Stomach smooth muscle (tissue), 2 donors: ENCODE measurements at regions not wholly inside any gene's neighbourhood (a gene's known extent, or its start where the extent isn't known, plus 50 kb on each side); places are given as distances from the start of the nearest gene placed in this dataset.

ENCODE experiments used
- H3K27ac ChIP-seq: one replicate; pipeline ENCODE4 v1.7.0; 2013; ENCODE audit warnings: mild to moderate bottlenecking, low read length, inconsistent platforms
- H3K27me3 ChIP-seq, 2 donors: one replicate each; pipeline ENCODE4 v1.7.0; 2013; ENCODE audit warnings: low read length in 2 of 2; ENCODE audit not compliant: insufficient read depth in 2 of 2, control insufficient read depth in 1 of 2
- H3K36me3 ChIP-seq, 2 donors: one replicate each; pipeline ENCODE4 v1.7.0; 2013; ENCODE audit warnings: low read length in 2 of 2; ENCODE audit not compliant: control insufficient read depth in 2 of 2, insufficient read depth in 2 of 2
- H3K4me1 ChIP-seq: one replicate; pipeline ENCODE4 v1.7.0; 2013; ENCODE audit warnings: low read length; ENCODE audit not compliant: control insufficient read depth, insufficient read depth
- H3K4me3 ChIP-seq, 2 donors: one replicate each; pipeline ENCODE4 v1.7.0; 2013; ENCODE audit warnings: low read length in 2 of 2
- H3K9ac ChIP-seq, 2 donors: one replicate each; pipeline ENCODE4 v1.7.0; 2013; ENCODE audit warnings: low read length in 2 of 2, mild to moderate bottlenecking in 1 of 2
- H3K9me3 ChIP-seq, 2 donors: one replicate each; pipeline ENCODE4 v1.7.0; 2013; ENCODE audit warnings: low read length in 2 of 2; ENCODE audit not compliant: control insufficient read depth in 2 of 2
- donor health status: healthy.
- donor health status: Pancreatic carcinoma.

GRCh38 chr19:27759896-27760295, 1453.1 kb downstream of the UQCRFS1 start:
- Histone ChIP-seq H3K36me3 (no peaks in the 10 kb centered on the region), H3K4me3 (no peak overlapping the region), H3K27ac (no peak overlapping the region), H3K27me3 (no peaks in the 10 kb centered on the region), H3K4me1 (no peaks in the 10 kb centered on the region), H3K9ac (no peak overlapping the region), H3K9me3 (peaks cover 0 to 5% of the 10 kb centered on the region in 2 donors)

DNA sequence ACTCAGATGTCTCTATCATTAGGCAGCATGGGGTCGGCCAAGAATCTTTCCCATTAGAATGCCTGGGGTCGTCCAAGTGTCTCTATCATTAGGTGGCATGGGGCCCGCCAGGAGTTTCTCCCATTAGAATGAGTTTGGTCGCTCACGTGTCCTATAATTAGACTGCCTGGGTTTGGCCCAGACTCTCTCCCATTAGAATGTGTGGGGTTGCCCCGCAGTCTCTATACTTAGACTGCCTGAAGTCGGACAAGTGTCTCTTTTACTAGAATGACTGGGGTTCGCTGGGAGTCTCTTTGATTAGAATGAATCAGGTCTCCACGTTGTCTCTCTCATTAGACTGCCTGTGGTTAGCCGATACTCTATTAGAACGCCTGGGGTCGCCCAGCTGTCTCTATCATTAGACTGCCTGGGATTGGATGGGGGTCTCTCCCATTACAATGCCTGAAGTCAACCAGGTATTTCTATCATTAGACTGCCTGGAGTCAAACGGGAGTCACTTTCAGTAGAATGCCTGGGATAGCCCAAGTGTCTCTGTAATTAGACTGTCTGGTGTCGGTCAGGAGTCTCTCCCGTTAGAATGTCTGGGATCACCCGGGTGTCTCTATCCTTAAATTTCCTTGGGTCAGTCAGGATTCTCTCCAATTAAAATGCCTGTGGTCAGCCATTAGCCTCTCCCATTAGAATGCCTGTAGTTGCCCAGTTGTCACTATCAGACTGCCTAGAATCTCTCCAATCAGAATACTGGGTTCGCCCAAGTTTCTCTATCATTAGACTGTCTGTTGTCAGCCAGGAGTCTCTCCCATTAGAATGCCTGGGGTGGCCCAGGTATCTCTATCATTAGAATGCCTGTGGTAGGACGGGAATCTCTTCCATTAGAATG, 1454.1 kb downstream of the UQCRFS1 start:
- H3K9me3 ChIP-seq, result peaks cover 0 to 5% of the 10 kb centered on the region in 2 donors
- H3K27ac ChIP-seq, result no peak overlapping the region
- H3K4me3 ChIP-seq, result no peak overlapping the region
- no peaks in the 10 kb centered on the region for H3K27me3 ChIP-seq
- H3K4me1 ChIP-seq, result no peaks in the 10 kb centered on the region
- no peak overlapping the region for H3K9ac ChIP-seq
- H3K36me3 ChIP-seq, result no peaks in the 10 kb centered on the region

DNA sequence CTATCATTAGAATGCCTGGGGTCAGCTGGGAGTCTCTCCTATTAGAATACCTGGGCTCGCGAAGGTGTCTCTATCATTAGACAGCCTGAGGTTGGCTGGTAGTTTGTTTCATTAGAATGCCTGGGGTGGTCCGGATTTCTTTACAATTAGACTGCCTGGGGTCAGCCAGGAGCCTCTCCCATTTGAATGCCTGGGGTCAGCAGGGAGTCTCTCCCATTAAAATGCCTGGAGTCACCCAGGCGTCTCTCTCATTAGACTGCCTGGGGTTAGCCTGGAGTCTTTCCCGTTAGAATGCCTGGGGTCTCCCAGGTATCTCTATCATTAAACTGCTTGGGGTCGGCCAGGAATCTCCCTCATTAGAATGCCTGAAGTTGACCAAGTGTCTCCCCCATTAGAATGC, 1458.3 kb downstream of the UQCRFS1 start:
- Histone ChIP-seq H3K4me3 (no peak overlapping the region), H3K9ac (no peak overlapping the region), H3K27me3 (no peaks in the 10 kb centered on the region), H3K27ac (no peak overlapping the region), H3K36me3 (no peaks in the 10 kb centered on the region), H3K4me1 (no peaks in the 10 kb centered on the region), H3K9me3 (no peaks in the 10 kb centered on the region)

GRCh38 chr19:27753622-27754021, 1459.3 kb downstream of the UQCRFS1 start:
- Histone ChIP-seq H3K36me3 (no peaks in the 10 kb centered on the region), H3K4me3 (no peak overlapping the region), H3K9me3 (no peaks in the 10 kb centered on the region), H3K4me1 (no peaks in the 10 kb centered on the region), H3K9ac (no peak overlapping the region), H3K27me3 (no peaks in the 10 kb centered on the region), H3K27ac (no peak overlapping the region)

- Histone ChIP-seq H3K27ac (no peak overlapping the region), H3K4me1 (no peaks in the 10 kb centered on the region), H3K9me3 (no peaks in the 10 kb centered on the region), H3K27me3 (no peaks in the 10 kb centered on the region), H3K9ac (no peak overlapping the region), H3K4me3 (no peak overlapping the region), H3K36me3 (no peaks in the 10 kb centered on the region)
Measured at GRCh38 chr19:27752530-27753184, 1460.3 kb downstream of the UQCRFS1 start.

DNA sequence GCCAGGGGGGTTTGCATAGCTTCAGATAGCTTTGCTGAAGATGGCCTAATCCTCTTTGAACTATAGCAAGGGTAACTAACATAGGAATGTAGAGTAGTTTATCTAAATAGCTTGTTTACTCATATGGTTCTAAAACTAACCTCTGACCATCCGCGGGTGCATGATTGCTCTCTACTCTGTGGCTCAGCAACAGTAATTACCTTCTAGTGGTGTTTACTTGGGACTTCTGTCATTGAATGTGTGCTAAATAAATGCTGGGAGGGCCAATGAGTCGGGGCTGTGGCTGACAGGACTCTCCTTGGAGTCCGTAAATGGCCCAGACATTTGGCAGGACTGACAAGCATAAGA, 1461.9 kb downstream of the UQCRFS1 start:
- H3K27ac ChIP-seq, result no peak overlapping the region
- H3K4me1 ChIP-seq, result peaks cover 5% of the 10 kb centered on the region
- H3K4me3 ChIP-seq, result no peak overlapping the region
- H3K9ac ChIP-seq, result no peak overlapping the region
- H3K36me3 ChIP-seq, result no peaks in the 10 kb centered on the region
- no peaks in the 10 kb centered on the region for H3K27me3 ChIP-seq
- H3K9me3 ChIP-seq, result no peaks in the 10 kb centered on the region

GRCh38 chr19:27750391-27751043, 1462.4 kb downstream of the UQCRFS1 start:
- Histone ChIP-seq H3K9ac (no peak overlapping the region), H3K27me3 (no peaks in the 10 kb centered on the region), H3K4me1 (peaks cover 5% of the 10 kb centered on the region), H3K9me3 (no peaks in the 10 kb centered on the region), H3K4me3 (no peak overlapping the region), H3K27ac (no peak overlapping the region), H3K36me3 (no peaks in the 10 kb centered on the region)

DNA sequence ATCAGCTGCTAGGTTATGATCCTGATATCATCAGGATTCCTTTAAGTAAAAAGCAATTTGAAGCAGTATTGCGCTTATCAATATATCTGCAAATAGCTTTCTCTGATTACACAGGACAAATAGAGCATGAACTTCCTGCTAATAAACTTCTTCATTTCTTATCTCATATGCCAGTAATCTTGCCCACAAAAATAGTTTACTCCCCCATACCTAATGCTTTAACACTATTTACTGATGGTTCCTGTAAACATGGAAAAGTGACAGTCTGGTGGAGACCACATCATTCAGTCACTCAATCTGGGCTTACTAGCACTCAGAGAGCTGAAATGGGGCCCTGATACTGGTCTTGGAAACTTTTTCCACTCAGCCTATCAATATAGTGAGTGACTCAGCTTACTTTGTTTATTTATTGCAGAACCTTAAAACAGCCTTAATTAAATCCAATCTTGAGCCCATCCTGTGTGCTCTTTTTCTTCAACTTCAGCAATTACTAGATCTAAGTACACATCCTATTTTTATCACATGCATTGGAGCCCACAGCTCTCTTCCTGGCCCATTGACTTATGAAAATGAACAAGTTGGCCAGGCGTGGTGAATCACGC, 1464.3 kb downstream of the UQCRFS1 start:
- Histone ChIP-seq H3K27me3 (no peaks in the 10 kb centered on the region), H3K4me3 (no peak overlapping the region), H3K27ac (no peak overlapping the region), H3K9me3 (no peaks in the 10 kb centered on the region), H3K36me3 (peaks cover 0 to 2% of the 10 kb centered on the region in 2 donors), H3K4me1 (peaks cover 5% of the 10 kb centered on the region), H3K9ac (no peak overlapping the region)

GRCh38 chr19:27746691-27747380, 1466.1 kb downstream of the UQCRFS1 start:
- H3K9me3 ChIP-seq, result no peaks in the 10 kb centered on the region
- H3K36me3 ChIP-seq, result peaks cover 0 to 6% of the 10 kb centered on the region in 2 donors
- H3K4me3 ChIP-seq, result peak overlapping the region; percentile 29 to 65
- H3K27ac ChIP-seq, result no peak overlapping the region
- H3K9ac ChIP-seq, result no peak overlapping the region
- H3K4me1 ChIP-seq, result peaks cover 5% of the 10 kb centered on the region
- no peaks in the 10 kb centered on the region for H3K27me3 ChIP-seq

GRCh38 chr19:27745978-27746542, 1466.9 kb downstream of the UQCRFS1 start:
- H3K4me3 ChIP-seq, result no peak overlapping the region
- H3K9me3 ChIP-seq, result no peaks in the 10 kb centered on the region
- peaks cover 5% of the 10 kb centered on the region for H3K4me1 ChIP-seq
- peaks cover 0 to 7% of the 10 kb centered on the region in 2 donors for H3K36me3 ChIP-seq
- H3K27me3 ChIP-seq, result no peaks in the 10 kb centered on the region
- no peak overlapping the region for H3K9ac ChIP-seq
- no peak overlapping the region for H3K27ac ChIP-seq
